Stimulated activated CD4-positive, alpha-beta T cell treated with anti-CD3 and anti-CD28 coated beads, Interleukin-15, amount 100 ng/mL, for 1 hour (primary cell): ENCODE measurements at regions not wholly inside any gene's neighbourhood (a gene's known extent, or its start where the extent isn't known, plus 50 kb on each side); places are given as distances from the start of the nearest gene placed in this dataset.

ENCODE experiments used
- DNase-seq, 2 donors: peaks; one replicate each; pipeline ENCODE4 v3.0.0-alpha.2; 2020; ENCODE audit warnings: low read depth in 1 of 2, low spot score in 1 of 2

DNA sequence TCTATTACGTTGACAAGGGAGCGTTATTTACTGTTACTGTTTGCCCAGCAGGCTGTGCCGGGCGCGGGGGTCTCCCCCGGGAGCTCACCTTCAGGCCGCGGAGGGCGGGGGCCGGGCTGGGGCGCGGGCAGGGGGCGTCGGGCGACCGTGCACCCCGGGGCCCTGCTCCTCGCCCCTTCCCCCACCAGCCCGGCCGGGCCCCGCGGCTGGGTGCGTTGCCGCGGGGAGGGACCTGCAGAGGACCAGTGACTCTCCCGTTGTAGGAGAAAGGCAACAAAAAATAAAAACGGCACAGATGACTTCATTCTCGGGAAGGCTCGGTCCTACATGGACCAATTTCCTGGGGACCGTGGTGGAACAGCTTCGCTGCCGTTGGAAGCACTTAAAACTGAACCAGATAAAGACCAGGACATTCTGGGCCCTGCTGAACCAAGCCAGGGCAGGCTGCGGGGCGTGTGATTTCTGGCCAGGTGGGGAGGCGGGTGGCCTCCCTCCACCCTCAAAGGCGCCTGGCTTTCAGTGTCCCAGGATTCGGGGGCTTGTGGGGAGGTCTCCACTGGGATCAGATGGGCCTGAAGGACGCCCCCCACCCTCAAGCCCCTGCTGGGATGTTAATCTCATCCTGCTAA, 57.4 kb downstream of the IGLL1 start:
- DNase-seq: no peak

DNA sequence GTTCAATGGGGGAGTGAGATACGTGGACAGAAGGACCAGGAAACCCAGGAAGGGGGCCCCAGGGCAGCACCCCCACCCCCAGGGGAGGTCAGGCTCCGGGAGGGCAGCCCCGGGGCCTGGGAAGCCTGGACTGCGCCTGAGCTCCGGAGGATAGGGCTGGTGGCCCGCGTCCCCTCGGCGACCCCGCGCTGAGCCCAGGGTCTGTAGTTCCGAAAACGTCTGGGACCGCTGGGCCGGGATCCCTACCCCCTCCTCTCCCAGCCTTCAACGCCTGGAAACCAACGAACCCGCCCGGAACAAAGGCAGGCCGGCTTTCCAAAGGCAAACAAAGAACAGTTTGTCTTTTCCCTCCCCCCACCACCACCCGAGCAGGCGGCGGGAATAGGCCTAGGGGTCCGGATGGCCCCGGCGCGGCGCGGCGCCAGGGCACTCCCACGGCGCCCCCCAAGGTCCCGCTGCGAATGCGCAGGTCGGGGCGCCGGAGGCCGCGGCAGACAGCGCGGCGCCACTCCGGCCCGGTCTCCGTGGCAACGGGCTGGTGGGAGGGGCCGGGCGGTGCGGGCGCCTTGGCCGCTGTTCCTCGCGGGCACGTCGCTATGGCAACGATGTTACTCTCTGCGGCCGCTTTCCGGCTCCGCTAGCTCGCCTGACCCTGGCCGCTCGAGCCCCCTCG, 58.5 kb downstream of the IGLL1 start:
- peak; percentile 30 to 35 for DNase-seq

DNA sequence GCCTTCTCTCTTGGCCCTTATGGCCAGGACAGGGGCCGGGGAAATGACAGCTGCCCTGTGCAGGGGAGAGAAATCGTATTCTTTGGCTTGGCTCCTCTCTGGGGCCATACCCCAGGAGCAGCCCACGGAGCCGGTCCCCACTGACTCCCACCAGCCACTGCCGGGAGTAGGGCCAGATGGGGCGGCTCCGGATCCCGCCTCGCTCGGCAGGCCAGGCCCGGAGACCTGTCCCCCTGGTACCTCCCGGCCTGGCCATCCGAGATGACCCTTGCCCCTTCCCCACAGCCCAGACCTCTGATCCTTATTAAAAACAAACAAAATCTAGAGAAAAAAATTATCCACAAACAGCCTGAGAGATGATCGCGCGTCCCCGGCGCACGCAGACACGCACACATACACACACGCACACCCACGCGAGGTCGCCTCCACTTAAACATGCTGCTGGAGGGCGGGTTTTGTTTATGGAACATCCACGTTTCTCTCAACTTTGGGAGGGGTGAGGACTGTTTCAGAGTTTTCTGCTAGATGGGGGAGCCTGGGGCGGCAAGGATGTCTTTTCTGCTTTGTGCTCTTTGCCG, 59.1 kb downstream of the IGLL1 start:
- DNase-seq: no peak

DNA sequence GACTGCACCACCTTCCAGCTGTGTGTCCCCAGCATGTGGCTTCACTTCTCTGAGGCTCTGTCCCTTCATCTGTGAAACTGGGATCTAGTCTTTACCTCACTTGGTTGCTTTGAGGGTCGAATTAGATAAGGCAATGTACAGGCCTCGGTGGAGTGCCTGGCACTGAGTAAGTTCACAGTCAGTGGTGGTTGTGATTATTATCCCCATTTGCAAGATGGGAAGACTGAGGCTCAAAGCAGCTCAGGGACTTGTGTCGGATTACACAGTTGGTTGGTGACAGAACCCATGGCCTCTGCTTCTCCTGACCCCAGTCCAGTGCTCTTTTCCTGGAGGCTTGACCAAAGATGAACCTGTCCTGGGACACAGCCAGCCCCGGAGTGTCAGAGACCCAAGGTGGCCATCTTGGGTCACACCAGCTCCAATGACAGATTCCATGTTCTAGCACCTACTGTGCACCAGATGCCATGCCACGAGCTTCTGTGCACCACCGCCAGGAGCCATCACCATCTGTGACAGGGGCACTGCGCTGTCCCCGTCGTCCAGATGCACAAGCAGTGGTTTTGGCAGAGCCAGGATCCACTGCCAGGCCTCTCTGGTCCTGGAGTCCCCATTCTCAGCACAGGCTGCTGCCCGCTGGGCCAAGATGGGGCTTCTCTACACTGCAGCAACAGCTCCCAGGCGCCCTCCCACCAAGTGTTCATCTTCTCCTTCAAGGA, 60.5 kb downstream of the IGLL1 start:
- no peak for DNase-seq

GRCh38 chr22:23518376-23519187, 61.5 kb downstream of the IGLL1 start:
- no peak for DNase-seq

DNA sequence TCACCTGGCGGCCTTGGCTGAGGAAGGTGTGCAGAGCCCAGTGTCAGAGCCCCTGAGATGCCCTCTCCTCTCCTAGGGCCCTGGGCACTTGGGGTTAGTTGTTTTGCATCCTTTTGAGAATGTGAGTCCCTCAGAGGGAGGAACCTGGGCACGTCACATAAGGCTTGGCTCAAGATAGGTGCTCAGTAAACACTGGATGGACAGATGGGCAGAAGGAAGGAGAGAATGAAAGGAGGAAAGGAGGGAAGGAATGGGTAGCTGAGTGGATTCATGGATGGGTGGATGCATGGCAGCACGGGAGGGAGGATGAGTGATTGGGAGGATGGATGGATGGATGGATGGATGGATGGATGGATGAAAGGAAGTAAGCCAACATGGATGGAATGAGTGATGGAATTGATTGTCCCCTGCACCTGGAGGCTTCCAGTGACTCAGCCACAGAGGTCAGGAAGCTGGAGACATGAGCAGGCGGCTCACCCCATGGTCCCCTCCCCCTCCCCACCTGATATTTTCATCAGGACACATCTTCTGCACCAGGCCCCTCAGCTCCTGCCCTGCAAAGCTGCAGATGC, 62.2 kb downstream of the IGLL1 start:
- DNase-seq: no peak

DNA sequence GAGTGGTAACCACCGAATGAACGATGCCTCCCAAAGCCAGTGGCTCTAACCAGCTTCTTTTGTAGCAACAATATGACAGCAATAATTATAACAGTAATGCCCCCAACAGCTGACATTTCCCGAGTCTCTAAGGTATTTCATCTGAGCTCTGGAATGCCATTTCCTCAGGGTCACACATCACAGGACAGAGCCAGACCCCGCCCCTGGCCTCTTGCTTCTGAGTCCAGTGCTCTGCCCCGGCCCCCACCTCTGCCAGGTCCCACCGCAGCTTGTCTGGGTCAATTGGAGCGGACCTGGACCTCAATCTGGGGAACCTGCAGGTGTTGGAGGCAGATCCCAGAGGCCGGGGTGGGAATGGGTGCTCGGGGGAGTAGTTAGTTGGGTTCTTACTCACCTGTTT, 63.8 kb downstream of the IGLL1 start:
- DNase-seq: no peak

DNA sequence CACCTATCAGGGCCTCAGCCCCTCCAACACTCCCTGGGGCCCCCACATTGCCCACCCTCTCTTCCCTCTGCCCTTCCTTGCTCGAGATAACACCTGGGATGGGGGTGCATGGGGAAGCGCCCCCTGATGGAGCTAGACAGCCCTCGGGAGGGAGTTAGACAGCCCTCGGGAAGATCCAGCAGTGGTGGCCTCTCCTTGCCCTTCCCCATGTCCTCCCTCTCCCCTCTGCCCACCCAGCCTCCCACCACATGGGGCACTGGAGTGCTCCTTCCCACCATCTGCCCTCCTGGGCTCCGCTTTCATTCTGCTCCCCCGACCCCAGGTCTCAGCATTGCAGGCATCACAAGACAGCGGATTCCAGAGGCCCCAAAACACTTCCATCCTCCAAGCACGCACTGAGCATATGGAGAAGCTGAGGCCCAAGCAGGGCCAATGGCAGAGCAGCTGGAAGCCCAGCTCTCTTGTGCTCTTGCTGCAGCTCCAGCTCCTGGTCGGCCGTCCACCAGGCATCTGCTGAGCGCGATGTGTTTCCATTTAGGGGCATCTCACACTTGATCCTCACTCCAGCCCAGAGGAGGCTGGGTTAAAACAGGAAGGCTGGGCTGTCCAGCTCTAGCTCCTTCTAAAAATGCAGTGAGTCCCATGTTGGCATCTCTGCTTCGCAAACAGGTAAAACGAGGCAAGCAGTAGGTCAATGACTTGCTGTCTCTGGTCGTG, 65.6 kb downstream of the IGLL1 start:
- no peak for DNase-seq

- DNase-seq: no peak
Measured at GRCh38 chr22:23513705-23514104, 66.4 kb downstream of the IGLL1 start.

DNA sequence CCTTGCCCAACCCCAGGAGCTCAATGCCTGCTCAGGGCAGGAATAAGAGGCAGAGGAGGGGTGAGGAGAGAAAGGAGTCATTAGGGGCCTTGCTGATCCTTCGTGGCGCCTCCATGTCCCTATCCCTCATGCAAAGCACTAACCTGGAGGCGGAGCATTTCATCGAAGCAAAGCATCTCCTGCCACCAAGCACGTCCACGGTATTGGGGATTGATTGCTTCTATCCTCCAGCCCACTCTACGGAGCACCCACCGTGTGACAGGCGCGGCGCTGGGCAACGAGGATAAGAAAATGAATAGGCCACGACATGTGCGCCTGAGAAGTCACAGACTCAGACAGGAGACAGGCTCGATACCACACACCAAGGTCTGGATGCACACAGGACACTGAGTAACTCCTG, 67.0 kb downstream of the IGLL1 start:
- DNase-seq: no peak

DNA sequence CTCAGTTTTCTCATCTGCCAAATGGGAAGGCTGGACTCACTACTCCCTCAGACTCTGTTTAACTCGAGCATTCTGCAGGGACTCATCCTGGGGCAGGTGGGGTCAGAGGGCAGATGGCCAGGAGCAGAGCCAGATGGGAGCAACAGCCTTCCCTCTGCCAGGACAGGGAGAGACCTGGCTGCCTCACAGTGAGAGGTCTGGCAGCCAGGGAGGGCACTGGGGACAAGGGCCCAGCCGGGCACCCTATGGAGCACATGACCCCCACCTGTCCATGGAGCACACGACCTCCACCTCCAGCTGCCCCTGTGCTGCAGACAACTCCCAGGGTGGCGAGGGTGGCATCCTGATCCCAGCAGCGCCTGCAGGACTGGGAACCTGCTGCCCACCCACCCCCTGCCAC, 67.4 kb downstream of the IGLL1 start:
- DNase-seq: no peak

- no peak for DNase-seq
Measured at GRCh38 chr22:23512348-23512705, 67.8 kb downstream of the IGLL1 start.

GRCh38 chr22:23511627-23512347, 68.3 kb downstream of the IGLL1 start:
- no peak for DNase-seq

GRCh38 chr22:23509571-23510302, 70.4 kb downstream of the IGLL1 start:
- DNase-seq: no peak

DNA sequence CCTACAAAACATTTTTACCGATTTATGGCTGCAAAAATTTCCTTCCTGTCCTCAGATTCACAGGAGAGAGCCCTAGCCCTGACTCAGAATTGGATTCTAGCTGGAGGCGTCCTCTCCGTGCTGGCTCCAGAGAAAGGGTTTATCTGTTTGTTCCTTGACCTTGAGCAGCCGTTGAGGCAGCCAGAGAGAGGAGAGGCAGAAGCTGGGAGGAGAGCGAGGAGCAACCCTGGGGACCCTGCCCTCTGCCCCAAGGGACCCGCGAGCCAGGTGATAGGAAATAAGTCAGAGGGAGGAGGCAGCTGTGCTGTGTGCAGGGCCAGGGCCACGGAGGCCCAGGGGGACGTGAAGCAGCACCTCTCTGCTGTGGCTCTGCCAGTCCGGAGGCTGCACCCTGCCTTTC, 75.6 kb downstream of the IGLL1 start:
- no peak for DNase-seq

GRCh38 chr22:23503736-23504440, 76.2 kb downstream of the IGLL1 start:
- DNase-seq: no peak

DNA sequence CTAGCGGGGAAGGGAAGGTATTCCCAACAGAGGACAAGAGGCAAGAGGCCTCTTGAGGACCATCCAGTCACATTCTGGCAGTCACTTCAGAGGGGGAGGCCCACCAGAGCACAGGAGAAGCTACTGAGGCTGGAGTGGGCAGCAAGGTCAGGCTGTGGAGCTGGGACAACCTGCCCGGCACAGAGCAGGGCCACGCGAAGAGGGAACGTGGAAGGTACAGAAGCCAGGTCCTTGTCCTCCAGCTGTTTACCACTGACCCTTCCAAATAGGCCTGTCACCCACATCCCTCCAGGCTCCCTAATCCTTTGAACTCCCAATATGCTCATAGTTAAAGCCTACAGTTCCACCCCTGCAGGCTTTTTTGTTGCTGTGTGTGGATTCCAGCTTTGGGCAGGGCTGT, 76.9 kb downstream of the IGLL1 start:
- no peak for DNase-seq

- no peak for DNase-seq
Measured at GRCh38 chr22:23501708-23502107, 78.4 kb downstream of the IGLL1 start.

DNA sequence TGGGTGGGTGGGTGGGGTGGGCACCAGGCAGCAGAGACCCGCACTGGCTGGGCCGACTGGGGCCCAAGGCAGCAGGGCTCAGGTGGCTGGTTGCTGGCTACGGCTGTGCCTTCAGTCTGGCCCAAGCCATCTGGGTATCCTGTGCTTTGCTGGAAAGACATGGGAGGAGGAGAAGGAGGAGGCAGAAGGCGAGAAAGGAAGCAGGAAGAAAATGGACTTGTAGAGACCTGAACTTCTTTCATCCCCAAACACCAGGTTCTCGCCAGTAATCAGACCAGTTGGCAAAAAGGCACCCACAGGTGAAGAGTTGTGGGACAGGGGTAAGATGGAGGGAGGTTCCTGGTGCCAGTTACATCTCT, 78.8 kb downstream of the IGLL1 start:
- DNase-seq: no peak
